ENCODE measurements at regions not wholly inside any gene's neighbourhood (a gene's known extent, or its start where the extent isn't known, plus 50 kb on each side); places are given as distances from the start of the nearest gene placed in this dataset.
"Not testable (repeated sequence)": the region's sequence is repeated elsewhere in the genome, so short reads cannot be mapped to it uniquely, and the experiment has no call there.

DNA sequence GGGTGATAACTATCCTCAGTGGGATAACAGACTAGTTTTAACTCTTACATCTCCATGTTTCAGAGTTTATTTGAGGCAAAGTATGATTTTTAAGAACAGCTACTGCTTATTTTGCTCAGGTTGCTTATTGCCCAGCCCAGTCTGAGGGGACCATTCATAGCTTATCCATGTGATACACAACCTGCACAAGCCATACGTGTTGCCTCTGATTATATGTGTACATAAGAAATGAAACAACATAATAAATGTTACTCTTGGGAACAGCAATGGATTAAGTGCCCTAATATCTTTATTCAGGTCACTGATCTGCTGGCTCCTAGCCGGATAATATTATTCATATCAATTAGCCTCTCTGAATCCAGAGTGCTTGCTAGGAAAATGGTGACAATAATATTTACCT, 236.2 kb downstream of the CGGBP1 start (continued):
- no peak for TF ChIP-seq ZBTB21 (CRISPR knock-in tag; IDR thresholded peaks at IDR 0.05; ENCODE audit: borderline replicate concordance)
- TF ChIP-seq ZNF317 (CRISPR knock-in tag; IDR thresholded peaks at IDR 0.05; ENCODE audit: borderline replicate concordance, low read depth) = no peak
- no peak for TF ChIP-seq MYBL2 (CRISPR knock-in tag; IDR thresholded peaks at IDR 0.05)
- TF ChIP-seq ZMAT4 (CRISPR knock-in tag; IDR thresholded peaks at IDR 0.05) = no peak
- TF ChIP-seq, protein P1, sequence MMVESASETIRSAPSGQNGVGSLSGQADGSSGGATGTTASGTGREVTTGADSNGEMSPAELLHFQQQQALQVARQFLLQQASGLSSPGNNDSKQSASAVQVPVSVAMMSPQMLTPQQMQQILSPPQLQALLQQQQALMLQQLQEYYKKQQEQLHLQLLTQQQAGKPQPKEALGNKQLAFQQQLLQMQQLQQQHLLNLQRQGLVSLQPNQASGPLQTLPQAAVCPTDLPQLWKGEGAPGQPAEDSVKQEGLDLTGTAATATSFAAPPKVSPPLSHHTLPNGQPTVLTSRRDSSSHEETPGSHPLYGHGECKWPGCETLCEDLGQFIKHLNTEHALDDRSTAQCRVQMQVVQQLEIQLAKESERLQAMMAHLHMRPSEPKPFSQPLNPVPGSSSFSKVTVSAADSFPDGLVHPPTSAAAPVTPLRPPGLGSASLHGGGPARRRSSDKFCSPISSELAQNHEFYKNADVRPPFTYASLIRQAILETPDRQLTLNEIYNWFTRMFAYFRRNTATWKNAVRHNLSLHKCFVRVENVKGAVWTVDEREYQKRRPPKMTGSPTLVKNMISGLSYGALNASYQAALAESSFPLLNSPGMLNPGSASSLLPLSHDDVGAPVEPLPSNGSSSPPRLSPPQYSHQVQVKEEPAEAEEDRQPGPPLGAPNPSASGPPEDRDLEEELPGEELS (CRISPR knock-in tag; IDR thresholded peaks at IDR 0.05) = no peak
- TF ChIP-seq ZNF121 (CRISPR knock-in tag; IDR thresholded peaks at IDR 0.05) = no peak
- TF ChIP-seq FOXJ3 (CRISPR knock-in tag; IDR thresholded peaks at IDR 0.05; ENCODE audit: borderline replicate concordance) = no peak

GRCh38 chr3:87813503-87813902, 245.3 kb downstream of the CGGBP1 start:
- DNase-seq (ENCODE audit: low spot score); ATAC-seq; H3K27me3 Mint-ChIP-seq (ENCODE audit: low read depth); POLR2A ChIA-PET; H3K27ac Mint-ChIP-seq; H3K4me1 Mint-ChIP-seq; CTCF ChIA-PET; H3K4me3 Mint-ChIP-seq: not testable (repeated sequence)
- Mint-ChIP-seq H3K36me3 (peaks cover 14% of the 10 kb centered on the region), H3K9me3 (peaks cover 28% of the 10 kb centered on the region)

GRCh38 chr3:87811953-87812352, 246.9 kb downstream of the CGGBP1 start:
- peaks cover 28% of the 10 kb centered on the region for H3K9me3 Mint-ChIP-seq
- no peak for DNase-seq (ENCODE audit: low spot score)
- no peaks in the 10 kb centered on the region for H3K4me1 Mint-ChIP-seq
- ChIA-PET POLR2A (no interaction called here), CTCF (no interaction called here)
- H3K27me3 Mint-ChIP-seq (ENCODE audit: low read depth) = no peaks in the 10 kb centered on the region
- peaks cover 14% of the 10 kb centered on the region for H3K36me3 Mint-ChIP-seq
- no peak overlapping the region for H3K4me3 Mint-ChIP-seq
- no peak overlapping the region for H3K27ac Mint-ChIP-seq
- TF ChIP-seq EMX1 (CRISPR knock-in tag; IDR thresholded peaks at IDR 0.05) = no peak
- TF ChIP-seq GABPB1 (CRISPR knock-in tag; IDR thresholded peaks at IDR 0.05) = no peak
- no peak for TF ChIP-seq ZNF232 (CRISPR knock-in tag; IDR thresholded peaks at IDR 0.05)
- no peak for ATAC-seq

DNA sequence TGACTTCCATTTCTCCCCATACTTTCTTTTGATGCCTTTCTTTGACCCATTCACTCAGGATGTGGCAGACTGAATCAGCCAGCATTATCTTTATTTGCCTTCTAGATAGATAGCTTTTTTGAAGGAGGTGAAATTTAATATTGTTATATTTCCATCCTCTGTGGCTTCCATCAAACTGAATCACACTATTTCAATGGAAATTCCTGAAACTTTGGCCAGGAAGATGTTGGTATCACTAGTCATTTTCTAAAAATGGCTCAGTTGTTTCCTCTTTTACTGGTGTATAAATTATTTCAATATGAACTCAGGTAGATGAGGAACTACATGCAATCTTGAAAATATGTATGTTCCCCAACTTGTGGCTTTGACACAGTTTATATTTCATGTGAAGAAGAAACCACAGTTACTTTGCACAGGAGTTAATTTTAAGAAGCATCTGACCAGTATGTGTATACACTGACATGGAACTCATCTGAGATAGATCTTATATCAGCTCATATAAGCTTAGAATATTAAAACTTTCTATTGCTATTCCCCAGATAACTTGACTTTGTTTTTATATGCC, 248.3 kb downstream of the CGGBP1 start:
- ATAC-seq = no peak
- ChIA-PET POLR2A (no interaction called here), CTCF (no interaction called here)
- peaks cover 28% of the 10 kb centered on the region for H3K9me3 Mint-ChIP-seq
- H3K27me3 Mint-ChIP-seq (ENCODE audit: low read depth) = no peaks in the 10 kb centered on the region
- DNase-seq (ENCODE audit: low spot score) = no peak
- no peak overlapping the region for H3K27ac Mint-ChIP-seq
- H3K4me1 Mint-ChIP-seq = no peaks in the 10 kb centered on the region
- H3K36me3 Mint-ChIP-seq = peaks cover 14% of the 10 kb centered on the region
- H3K4me3 Mint-ChIP-seq = no peak overlapping the region
- TF ChIP-seq E2F4 (CRISPR knock-in tag; IDR thresholded peaks at IDR 0.05; ENCODE audit: borderline replicate concordance, low read depth) (no peak), KAT7 (CRISPR knock-in tag; IDR thresholded peaks at IDR 0.05; ENCODE audit: borderline replicate concordance) (no peak), NFATC4 (CRISPR knock-in tag; IDR thresholded peaks at IDR 0.05) (no peak), GRHL2 (CRISPR knock-in tag; IDR thresholded peaks at IDR 0.05; ENCODE audit: insufficient replicate concordance, severe bottlenecking) (no peak), FOXK1 (CRISPR knock-in tag; IDR thresholded peaks at IDR 0.05) (no peak), ZNF425 (CRISPR knock-in tag; conservative IDR thresholded peaks at IDR 0.05) (no peak), RORB (CRISPR knock-in tag; IDR thresholded peaks at IDR 0.05) (no peak), FOXP1 (CRISPR knock-in tag; IDR thresholded peaks at IDR 0.05; ENCODE audit: borderline replicate concordance) (no peak), NR3C1 (CRISPR knock-in tag; conservative IDR thresholded peaks at IDR 0.05; ENCODE audit: low read depth) (no peak), CREM (CRISPR knock-in tag; IDR thresholded peaks at IDR 0.05) (no peak), ZNF263 (CRISPR knock-in tag; IDR thresholded peaks at IDR 0.05; ENCODE audit: low read depth) (no peak), ZNF138 (CRISPR knock-in tag; conservative IDR thresholded peaks at IDR 0.05) (no peak), ZNF416 (CRISPR knock-in tag; IDR thresholded peaks at IDR 0.05) (no peak)
- TF ChIP-seq, protein P2, sequence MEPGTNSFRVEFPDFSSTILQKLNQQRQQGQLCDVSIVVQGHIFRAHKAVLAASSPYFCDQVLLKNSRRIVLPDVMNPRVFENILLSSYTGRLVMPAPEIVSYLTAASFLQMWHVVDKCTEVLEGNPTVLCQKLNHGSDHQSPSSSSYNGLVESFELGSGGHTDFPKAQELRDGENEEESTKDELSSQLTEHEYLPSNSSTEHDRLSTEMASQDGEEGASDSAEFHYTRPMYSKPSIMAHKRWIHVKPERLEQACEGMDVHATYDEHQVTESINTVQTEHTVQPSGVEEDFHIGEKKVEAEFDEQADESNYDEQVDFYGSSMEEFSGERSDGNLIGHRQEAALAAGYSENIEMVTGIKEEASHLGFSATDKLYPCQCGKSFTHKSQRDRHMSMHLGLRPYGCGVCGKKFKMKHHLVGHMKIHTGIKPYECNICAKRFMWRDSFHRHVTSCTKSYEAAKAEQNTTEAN (CRISPR knock-in tag; IDR thresholded peaks at IDR 0.05) = no peak
- TF ChIP-seq, protein P3, sequence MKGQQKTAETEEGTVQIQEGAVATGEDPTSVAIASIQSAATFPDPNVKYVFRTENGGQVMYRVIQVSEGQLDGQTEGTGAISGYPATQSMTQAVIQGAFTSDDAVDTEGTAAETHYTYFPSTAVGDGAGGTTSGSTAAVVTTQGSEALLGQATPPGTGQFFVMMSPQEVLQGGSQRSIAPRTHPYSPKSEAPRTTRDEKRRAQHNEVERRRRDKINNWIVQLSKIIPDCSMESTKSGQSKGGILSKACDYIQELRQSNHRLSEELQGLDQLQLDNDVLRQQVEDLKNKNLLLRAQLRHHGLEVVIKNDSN (CRISPR knock-in tag; IDR thresholded peaks at IDR 0.05) = no peak
